ENCODE measurements at regions not wholly inside any gene's neighbourhood (a gene's known extent, or its start where the extent isn't known, plus 50 kb on each side); places are given as distances from the start of the nearest gene placed in this dataset.

GRCh38 chr5:2353871-2354440 is 397.5 kb downstream of the IRX2 start (continued):
- TF ChIP-seq ELF1 (IDR thresholded peaks at IDR 0.05; ENCODE audit: borderline replicate concordance, low read depth) (no peak), CBX3 (IDR thresholded peaks at IDR 0.05; ENCODE audit: low read depth) (no peak), MAX (IDR thresholded peaks at IDR 0.05) (no peak), YY1 (IDR thresholded peaks at IDR 0.05; ENCODE audit: extremely low read depth, insufficient replicate concordance, low read depth, low read length) (no peak), SP1 (IDR thresholded peaks at IDR 0.05; ENCODE audit: low read depth) (no peak), TCF7L2 (IDR thresholded peaks at IDR 0.05; ENCODE audit: borderline replicate concordance, extremely low read depth, insufficient read depth, insufficient read length) (no peak)

- Histone ChIP-seq H4K20me1 (ENCODE audit: insufficient read depth) (no peaks in the 10 kb centered on the region), H3K4me1 (ENCODE audit: control insufficient read depth in 1 of 2, insufficient read depth in 2 of 2, low read length in 2 of 2) (no peaks in the 10 kb centered on the region), H3K9me2 (ENCODE audit: insufficient read depth) (no peaks in the 10 kb centered on the region), H3K4me2 (ENCODE audit: low read length) (no peak overlapping the region), H3K9ac (ENCODE audit: low read length) (no peak overlapping the region), H3K9me3 (ENCODE audit: control insufficient read depth in 1 of 2, insufficient read depth in 1 of 2, low read depth in 1 of 2, low read length in 2 of 2) (peaks cover 0 to 21% of the 10 kb centered on the region in 2 experiments; a peak in 2 of 4 replicates), H3K27me3 (ENCODE audit: insufficient read depth, low read length) (no peaks in the 10 kb centered on the region), H3K36me3 (ENCODE audit: control insufficient read depth in 1 of 2, insufficient read depth in 2 of 2, low read length in 2 of 2) (no peaks in the 10 kb centered on the region), H3K79me2 (ENCODE audit: insufficient read depth, low read length) (no peaks in the 10 kb centered on the region), H3K4me3 (replicated peaks in 1 of 2; ENCODE audit: low read depth in 1 of 2, low read length in 2 of 2) (no peak overlapping the region), H2AFZ (ENCODE audit: low read depth, low read length, poor library complexity, severe bottlenecking) (no peak overlapping the region), H3K27ac (ENCODE audit: low read depth, low read length) (no peak overlapping the region)
- ChIA-PET RAD21 (ENCODE audit: low non-redundant PET in 1 of 2, low total read pairs in 2 of 2, uncharacterized antibody in 2 of 2, unreplicated experiment in 2 of 2) (no interaction called here), CTCF (no interaction called here), POLR2A (no interaction called here)
- DNase-seq (ENCODE audit: low read depth, low spot score) (no peak), ATAC-seq (no peak)
- intact Hi-C loops (cut with micrococcal nuclease), result no loop called here
- BruUV-seq (replicated peaks), result no TSS peak
- no peak for TF ChIP-seq ATF3 (IDR thresholded peaks at IDR 0.05)
- no peak for TF ChIP-seq CEBPB (IDR thresholded peaks at IDR 0.05; ENCODE audit: low read depth)
- no peak for TF ChIP-seq EZH2 (IDR thresholded peaks at IDR 0.05)
- no peak for TF ChIP-seq JUND (IDR thresholded peaks at IDR 0.05)
- TF ChIP-seq CTCF (IDR thresholded peaks at IDR 0.05 in 2 of 3, conservative IDR thresholded peaks at IDR 0.05 in 1 of 3; ENCODE audit: borderline replicate concordance in 1 of 3, insufficient read depth in 1 of 3, low read depth in 2 of 3, low read length in 2 of 3), result no peak
- no peak for TF ChIP-seq REST (IDR thresholded peaks at IDR 0.05; ENCODE audit: low read depth)
- TF ChIP-seq EGR1 (IDR thresholded peaks at IDR 0.05; ENCODE audit: low read depth), result no peak
- no peak for TF ChIP-seq FOSL1 (IDR thresholded peaks at IDR 0.05; ENCODE audit: low read depth)
- TF ChIP-seq MAX (IDR thresholded peaks at IDR 0.05), result no peak
- TF ChIP-seq POLR2AphosphoS5 (IDR thresholded peaks at IDR 0.05; ENCODE audit: low read depth, low read length), result no peak
- no peak for TF ChIP-seq SP1 (IDR thresholded peaks at IDR 0.05; ENCODE audit: low read depth)
- no peak for TF ChIP-seq POLR2A (IDR thresholded peaks at IDR 0.05; ENCODE audit: borderline replicate concordance, extremely low read depth, insufficient read depth, insufficient read length)
- no peak for TF ChIP-seq SRF (IDR thresholded peaks at IDR 0.05; ENCODE audit: low read depth)
- no peak for TF ChIP-seq CBX3 (IDR thresholded peaks at IDR 0.05; ENCODE audit: low read depth)
- no peak for TF ChIP-seq RAD21 (IDR thresholded peaks at IDR 0.05; ENCODE audit: low read depth)
Measured at GRCh38 chr5:2353211-2353610, 398.3 kb downstream of the IRX2 start.

All from HCT116 (cell line).